Right lung (tissue), 2 donors: ENCODE measurements at regions not wholly inside any gene's neighbourhood (a gene's known extent, or its start where the extent isn't known, plus 50 kb on each side); places are given as distances from the start of the nearest gene placed in this dataset.

Source experiments
- DNase-seq, 2 donors: peaks; one replicate each; pipeline ENCODE4 v3.0.0-alpha.2; 2013

- no peak for DNase-seq
These were observed 110.5 kb upstream of the RFC3 start for GRCh38 chr13:33707449-33707848.

GRCh38 chr13:33710924-33711323 is 107.0 kb upstream of the RFC3 start:
- DNase-seq, result no peak

GRCh38 chr13:33711436-33711835 is 106.5 kb upstream of the RFC3 start:
- DNase-seq, result no peak

- DNase-seq, result no peak
These were observed 100.2 kb upstream of the RFC3 start for GRCh38 chr13:33717775-33718174.

- DNase-seq, result no peak
These were observed 96.2 kb upstream of the RFC3 start for GRCh38 chr13:33721724-33722123.

GRCh38 chr13:33722216-33722915 is 95.6 kb upstream of the RFC3 start:
- DNase-seq, result no peak

GRCh38 chr13:33723365-33723764 is 94.6 kb upstream of the RFC3 start:
- no peak for DNase-seq

- DNase-seq, result peak; percentile 74 to 83
These were observed 94.0 kb upstream of the RFC3 start for GRCh38 chr13:33723772-33724435.

GRCh38 chr13:33725340-33725739 is 92.6 kb upstream of the RFC3 start:
- no peak for DNase-seq

- no peak for DNase-seq
These were observed 90.5 kb upstream of the RFC3 start for GRCh38 chr13:33727297-33728083.

- no peak for DNase-seq
These were observed 89.5 kb upstream of the RFC3 start for GRCh38 chr13:33728271-33729037.

GRCh38 chr13:33730147-33730546 is 87.8 kb upstream of the RFC3 start:
- no peak for DNase-seq

GRCh38 chr13:33730619-33731018 is 87.3 kb upstream of the RFC3 start:
- no peak for DNase-seq

- DNase-seq, result no peak
These were observed 82.7 kb upstream of the RFC3 start for GRCh38 chr13:33735276-33735675.

- no peak for DNase-seq
These were observed 78.7 kb upstream of the RFC3 start for GRCh38 chr13:33739254-33739653.

GRCh38 chr13:33740134-33740538 is 77.8 kb upstream of the RFC3 start:
- DNase-seq, result no peak

GRCh38 chr13:33742321-33742720 is 75.6 kb upstream of the RFC3 start:
- no peak for DNase-seq

- DNase-seq, result no peak
These were observed 74.2 kb upstream of the RFC3 start for GRCh38 chr13:33743438-33744368.

GRCh38 chr13:33744589-33745369 is 73.2 kb upstream of the RFC3 start:
- DNase-seq, result no peak
